ENCODE measurements at regions not wholly inside any gene's neighbourhood (a gene's known extent, or its start where the extent isn't known, plus 50 kb on each side); places are given as distances from the start of the nearest gene placed in this dataset.

DNA sequence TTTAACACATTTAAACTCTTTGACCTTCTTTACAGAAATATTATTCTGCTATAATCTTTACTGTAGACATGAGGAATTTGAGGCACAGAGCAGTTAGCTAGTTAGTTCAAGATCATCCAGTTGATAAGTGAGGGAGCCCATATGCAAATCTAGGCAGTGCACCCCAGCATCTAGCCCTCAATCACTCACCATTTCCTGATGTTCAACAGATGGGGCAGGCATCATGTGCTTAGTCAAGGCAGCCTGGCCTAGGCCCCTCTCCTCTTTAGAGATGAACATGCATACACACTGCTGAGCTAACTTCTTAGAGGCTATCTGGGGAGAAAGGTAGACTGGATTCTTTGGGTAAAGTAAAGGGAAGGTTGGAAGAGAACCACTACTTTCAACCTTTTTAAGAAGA lies 206.8 kb upstream of the SLC24A2 start:
- DNase-seq: no peak

DNA sequence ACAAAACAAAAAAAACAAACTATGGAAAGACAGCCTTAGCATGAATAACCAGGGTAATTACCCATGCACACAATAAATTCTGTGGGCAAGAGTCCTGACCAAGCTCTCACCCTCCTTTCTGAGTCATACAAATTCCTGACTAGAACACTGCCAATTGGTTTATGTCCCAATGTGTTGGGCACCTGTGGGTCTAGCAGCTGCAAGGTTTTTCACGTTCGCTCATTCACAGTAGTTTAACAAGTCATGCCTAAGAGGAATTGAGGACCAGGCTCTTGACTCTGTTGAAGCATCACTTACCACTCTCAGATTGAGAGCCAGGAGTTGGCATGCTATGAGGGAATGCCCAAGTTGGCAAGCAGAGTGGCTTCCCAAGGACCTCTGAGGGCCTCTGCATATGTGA lies 205.5 kb upstream of the SLC24A2 start:
- DNase-seq: no peak

DNA sequence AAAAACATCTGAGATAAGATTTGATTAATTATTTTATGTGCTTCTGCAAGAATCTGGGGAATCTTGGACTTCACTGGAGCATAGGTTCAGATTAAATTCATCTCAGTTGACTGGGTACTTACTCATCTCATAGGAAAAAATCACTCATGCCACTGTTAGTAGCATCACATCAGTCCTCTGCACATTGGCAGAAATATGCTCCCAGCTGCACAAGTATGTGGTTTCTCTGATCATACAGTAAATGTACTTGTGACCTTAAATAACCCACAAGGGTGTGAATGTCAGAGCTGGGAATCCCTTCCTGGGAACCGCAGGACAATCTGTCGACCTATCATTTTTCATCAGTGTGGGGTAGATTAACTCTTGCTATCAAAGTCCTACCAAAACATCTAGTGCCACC lies 203.7 kb upstream of the SLC24A2 start:
- DNase-seq: no peak

DNA sequence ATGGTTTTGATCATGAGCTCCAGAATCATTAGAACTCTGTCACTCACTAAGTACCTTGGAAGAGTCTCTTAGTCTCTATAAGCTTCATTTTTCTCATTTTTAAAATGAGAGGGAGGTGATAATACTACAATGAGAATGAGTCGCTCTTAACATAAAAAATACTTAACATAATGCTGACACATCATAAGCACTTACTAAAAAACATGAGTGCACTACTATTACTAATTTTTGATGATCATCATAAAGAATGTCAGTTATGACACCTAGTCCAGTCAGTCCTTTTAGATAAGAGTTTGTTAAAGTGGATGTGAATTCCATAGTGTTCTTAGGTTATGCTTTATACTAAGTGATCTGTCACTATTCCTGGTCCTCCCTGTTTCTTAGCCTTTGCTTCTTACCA lies 200.4 kb upstream of the SLC24A2 start:
- DNase-seq: no peak

DNA sequence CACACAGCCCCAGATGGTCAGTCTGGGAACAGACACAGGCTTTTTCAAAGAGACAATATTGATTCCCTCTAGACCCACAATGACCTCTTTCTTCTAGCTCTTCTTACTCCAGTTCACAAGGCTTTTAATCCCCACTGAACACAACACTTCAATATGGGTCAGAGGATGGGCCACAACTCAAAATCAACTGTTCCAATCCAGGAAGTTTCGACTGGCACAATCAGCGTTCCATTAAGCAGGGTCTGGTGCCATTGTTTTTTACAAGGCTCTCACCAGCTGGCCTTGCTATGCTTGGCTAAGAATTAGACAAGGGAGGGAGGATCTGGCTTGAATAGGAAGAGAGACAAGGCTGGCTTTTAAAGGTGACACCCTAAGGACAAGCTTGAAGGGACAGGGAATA lies 199.4 kb upstream of the SLC24A2 start:
- no peak for DNase-seq

DNA sequence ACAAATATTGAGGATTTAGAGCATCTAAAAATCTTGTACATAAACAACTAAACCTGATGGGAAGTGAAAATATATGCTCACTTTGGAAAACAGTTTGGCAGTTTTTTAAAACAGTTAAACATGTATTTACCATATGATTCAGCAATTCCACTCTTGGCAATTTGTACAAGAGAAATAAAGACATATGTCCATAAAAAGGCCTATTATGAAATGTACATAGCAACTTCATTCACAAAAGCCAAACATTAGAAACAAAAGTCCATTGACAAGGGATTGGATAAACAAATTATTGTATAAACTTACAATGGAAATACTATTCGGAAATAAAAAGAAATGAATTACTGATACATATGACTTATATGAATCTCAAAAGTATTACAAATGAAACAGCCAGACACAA lies 196.2 kb upstream of the SLC24A2 start:
- no peak for DNase-seq

DNA sequence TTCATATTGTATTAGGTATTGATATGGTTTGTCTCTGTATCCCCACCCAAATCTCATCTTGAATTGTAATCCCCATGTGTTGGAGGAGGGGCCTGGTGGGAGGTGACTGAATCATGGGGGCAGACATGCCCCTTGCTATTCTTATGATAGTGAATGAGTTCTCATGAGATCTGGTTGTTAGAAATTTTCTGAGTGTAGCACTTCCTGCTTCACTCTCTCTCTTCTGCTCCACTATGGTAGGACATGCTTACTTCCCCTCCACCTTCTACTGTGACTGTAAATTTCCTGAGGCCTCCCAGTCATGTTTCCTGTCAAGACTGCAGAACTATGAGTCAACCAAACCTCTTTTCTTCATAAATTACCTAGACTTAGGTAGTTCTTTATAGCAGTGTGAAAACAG lies 187.4 kb upstream of the SLC24A2 start:
- no peak for DNase-seq

DNA sequence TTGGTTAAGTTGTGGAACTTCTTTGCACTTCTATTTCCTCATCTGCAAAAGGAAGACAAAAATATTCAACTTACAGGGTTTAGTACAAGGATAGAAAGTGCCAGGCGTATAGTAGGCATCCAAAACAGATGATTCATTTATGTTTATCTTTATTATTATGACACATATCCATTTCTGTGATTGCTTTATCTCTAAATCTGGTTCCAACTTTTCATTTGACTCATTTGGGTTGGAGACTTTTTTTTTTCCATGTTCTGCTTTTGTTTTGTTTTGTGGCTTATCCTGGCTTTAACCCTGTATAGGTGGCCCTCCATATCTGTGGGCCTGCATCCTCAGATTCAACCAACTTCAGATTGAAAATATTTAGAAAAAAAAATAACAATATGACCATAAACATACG lies 186.7 kb upstream of the SLC24A2 start:
- DNase-seq: no peak

DNA sequence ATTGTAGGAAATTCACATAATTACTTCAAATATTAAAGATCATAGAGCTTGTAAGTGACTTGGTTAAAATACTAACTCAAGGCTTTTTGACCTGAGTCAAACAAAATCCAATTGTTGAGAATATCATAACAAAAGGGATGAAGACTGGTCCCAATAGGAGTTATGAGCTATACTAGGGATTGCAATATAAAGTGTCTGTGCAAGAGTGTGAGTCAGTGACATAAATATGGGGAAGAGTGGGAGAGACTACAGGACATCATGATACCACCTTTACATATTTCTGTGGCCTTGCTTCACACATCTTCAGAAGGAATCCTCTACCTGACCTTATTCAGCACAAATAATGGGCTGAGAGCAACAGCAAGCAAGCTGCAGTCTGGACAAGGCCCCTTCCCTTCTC lies 180.9 kb upstream of the SLC24A2 start:
- DNase-seq: no peak

DNA sequence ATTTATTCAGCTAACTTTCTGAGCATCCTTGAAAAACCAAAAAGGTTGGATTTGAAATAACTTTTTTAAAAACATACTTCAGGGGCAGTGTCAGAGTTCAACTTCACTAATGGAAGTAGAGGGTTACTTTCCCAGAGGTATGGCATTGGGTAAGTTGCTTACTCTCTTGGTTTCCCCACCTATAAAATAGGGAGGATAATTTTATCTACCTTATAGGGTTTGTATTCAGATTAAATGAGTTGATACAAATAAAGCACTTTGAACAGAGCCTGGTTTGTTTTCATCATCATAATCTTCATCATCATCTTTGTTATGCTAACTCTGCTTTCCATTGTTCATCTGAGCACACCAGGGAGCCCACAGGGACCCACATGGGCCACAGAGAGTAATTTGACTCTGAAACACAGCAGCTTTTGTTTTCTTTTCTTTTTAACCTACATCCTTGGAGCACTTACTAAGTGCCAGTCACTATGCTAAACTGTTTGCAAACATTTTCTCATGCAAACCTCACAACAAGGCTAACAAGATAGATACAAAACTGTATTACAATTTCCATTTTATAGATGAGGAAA lies 179.1 kb upstream of the SLC24A2 start:
- no peak for DNase-seq

DNA sequence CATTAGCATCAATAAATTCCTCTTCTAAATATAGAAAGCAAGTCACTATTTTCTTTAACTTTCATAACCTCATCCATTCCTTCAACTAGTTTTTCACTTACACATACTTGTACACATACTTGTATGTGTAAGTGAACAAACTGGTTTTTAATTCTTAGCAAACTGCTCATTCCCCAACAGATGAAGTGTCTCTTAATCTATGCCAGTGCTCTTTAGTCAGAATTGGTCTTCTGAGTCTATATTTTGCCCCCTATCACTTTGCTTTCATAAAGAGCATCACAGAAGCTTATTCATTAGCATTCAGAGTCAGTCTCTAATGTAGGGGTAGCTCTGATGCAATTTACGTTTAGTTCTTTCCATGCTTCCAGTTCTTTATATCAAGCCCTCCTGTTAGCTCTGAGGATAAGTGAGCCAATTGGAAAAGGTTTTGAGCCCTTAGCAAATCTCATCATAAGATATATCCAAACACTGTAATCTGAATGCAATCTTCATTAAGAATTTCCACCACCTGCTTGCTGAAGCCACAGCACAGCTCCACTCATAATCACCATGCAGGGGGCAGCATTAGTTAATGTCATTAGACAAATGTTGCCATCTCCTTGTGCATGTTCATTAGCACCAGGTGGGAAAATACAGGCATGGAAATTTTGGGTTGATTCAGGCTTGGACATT lies 178.5 kb upstream of the SLC24A2 start:
- DNase-seq: no peak

DNA sequence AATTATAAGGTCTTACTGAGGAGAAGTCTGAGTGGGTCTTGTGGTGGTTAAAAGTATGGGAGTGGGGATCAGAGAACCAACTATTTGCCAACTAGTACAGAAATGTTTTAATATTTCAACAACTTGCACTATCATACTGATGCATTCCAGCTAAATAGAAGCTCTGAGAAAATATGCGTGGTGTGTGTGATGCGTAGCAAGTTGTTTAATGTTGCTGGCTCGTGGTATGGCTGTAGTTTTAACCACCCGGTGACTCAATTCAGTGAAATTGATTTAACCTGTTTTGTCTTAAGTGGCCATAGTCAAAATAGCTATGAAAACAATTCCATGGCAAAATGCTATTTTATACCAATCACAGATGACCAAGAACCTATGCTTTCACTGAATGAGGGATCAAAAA lies 176.5 kb upstream of the SLC24A2 start:
- no peak for DNase-seq

DNA sequence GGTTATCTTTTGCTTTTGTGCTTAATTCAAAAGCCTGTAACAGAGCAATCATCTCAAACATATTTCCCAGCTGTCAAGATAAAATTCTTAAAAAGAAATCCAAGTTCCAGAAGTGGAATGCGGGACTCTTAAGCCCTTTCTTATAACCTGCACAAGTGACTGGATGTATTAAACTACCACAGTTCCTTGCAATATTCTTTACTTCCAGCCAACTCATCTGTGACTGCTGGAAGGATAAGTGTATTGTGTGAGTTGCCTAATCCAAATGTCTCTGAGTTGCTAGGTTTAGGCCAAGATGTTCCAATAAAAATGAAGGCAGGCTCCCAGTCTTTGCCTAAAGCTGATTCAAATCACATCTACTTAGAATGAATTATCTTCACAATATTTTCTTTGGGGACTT lies 159.2 kb upstream of the SLC24A2 start:
- no peak for DNase-seq

DNA sequence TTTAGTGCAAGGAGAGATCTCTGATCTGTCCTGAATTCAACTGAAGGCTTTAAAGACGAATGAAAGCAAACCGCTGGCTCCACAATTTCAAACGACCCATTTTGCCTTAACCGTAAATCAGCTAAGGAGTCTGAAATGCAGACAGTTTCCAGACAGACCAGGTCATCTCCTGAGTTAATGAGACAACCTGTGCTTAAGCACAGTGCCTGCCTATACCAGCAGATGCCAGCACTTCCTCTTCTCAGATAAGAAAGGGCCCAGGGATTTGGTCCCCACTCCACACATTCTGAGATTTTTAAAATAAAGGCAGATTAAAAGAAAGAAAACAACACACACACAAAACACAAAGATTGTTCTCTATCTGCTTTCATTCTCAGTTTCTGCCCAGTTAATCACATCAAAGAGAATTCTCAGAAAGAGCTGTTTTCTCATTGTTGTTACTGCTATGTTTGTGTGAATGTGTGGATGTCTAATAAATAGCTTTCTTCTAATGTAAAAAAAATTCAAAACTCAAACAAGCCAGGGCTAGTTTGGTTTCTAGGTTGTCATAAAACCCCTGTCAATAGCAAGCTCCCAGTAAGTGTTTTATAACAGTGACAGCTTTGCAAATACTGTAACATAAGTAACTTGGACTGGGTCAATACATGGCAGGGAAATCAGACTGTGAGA lies 157.7 kb upstream of the SLC24A2 start:
- no peak for DNase-seq

DNA sequence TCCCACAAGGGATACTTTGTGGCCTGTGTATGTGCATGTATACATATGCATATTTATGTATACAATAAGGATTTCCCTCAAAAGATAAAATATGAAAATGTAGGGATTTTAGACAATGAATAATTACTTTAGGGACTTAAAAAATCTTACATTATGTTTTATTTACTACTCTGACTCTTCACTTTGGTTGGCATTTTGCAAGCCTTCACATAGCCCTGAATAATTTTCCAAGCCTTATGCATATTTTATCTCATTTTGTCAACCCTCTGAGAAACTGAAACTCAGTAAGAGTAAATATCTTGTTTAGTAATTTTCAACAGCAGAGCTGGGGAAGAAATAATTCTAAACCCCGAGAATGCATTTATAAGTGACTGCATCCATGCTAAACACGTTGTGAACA lies 153.0 kb upstream of the SLC24A2 start:
- DNase-seq: no peak

DNA sequence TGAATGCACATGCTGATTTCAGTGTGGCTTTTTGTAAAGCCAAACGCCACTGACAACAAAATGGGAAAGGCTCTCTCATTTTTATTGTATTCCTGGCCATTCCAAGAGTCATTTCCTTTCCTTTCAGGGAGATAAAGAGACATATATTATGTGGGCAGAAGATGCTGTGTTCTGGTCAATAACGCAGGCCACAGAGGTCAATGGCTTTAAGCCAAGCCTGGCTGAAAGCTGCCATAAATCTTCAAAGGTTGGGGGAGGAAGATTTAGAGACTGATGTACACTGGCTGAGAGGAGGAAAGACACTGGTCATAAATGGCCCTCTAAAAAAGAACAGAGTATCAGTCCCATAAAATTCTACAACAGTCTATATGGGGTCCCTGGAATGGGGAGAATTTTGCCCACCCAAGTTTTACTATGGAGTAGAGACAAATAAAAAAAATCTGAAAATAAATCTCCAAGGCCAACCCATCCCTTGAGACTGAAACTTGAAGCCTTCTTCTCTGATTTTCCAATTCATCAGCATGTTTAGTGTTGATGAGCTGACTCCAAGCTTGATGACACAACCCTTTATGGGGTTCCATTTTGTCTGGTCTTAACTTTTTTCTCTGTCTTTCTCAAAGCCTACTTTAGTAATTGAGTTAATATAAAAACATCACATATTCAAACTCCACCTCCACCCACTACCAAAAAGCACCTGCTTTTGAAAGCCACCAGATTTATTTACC lies 152.1 kb upstream of the SLC24A2 start:
- DNase-seq: no peak

DNA sequence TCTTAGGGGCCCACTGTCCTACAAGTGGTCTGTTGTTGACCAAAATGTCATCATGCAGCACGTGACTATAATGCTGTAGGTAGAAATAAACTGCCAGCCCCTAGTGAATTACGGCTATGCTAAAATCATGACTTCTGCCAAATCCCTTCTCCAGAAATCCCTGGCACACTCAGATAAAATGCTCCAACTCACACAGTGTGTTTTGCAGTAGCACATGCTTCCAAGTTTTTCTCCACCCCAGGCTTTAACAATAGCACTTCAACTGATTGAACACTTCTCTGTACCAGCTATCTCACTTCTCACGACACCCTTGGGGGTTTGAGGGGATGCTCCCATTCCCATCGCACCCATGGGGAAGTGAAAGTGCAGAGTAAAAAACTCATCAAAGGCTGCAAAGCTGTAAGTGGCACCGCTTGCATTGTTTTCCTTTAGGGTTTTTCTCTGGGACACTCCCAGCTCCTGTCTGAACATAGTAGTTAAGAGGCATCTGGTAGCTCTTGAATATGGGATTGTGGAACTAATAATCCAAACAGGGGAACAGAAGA lies 151.0 kb upstream of the SLC24A2 start:
- peak; percentile 11 for DNase-seq

DNA sequence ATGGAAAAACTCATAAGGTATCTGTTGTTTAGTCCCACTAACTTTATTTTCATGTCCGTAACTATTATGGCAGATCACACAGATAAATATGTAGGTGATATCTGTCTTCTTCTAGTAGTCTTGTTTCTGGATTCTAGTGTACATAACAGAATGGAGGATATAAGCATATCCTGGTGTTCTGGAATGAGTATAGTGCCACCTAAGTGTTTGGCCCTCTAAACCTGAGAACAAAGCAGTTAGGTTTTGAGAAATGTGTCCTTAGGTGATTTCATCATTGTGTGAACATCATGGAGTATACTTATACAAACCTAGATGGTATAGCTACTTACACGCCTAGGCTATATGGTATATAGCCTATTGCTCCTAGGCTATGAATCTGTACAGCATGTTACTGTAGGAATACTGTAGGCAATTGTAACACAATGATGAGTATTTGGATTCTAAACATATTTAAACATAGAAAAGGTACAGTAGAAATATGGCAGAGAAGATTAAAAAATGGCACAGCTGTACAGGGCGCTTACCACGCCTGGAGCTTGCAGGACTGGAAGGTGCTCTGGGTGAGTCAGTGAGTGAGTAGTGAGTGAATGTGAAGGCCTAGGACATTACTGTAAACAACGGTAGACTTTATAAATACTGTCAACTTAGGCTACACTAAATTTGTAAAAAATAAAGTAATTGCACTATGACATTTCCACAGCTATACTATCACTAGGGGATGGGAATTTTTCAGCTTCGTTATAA lies 150.3 kb upstream of the SLC24A2 start:
- no peak for DNase-seq

DNA sequence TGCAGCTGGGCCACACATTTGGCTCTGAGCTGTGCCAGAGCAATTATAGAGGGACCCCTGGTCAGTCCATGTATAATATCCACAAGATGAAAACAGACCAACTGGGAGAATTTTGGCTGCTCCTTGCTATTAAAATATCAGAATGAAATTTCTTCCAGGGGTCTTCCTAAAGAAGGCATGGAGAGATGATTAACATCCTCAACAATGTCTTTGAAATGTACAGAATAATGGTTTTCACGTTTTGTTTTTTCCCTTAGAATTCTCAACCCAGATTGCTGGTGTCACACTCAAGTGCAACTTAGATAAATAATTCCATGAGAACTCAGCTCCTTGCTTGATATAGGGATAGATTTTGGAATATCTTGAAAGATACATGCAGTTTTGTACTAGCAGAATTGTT lies 148.3 kb upstream of the SLC24A2 start:
- no peak for DNase-seq

DNA sequence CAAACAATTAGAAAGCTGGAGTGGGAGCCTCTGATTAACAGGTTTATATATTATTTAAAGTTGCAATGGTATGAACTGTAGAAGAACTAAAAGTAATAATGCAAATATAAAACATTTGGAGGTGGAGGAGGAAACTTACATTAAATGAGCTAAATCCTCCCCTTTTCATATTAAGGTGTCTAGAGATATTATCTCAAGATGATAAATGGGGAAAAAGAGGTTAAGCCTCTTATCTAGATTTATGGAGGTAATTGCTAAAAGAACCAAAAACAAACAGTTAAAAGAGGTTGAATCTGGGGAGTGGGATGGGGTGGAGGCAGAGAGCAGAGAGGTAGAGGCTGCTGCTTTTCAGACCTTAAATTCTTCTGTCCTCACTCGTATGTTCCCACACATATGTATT lies 147.8 kb upstream of the SLC24A2 start:
- no peak for DNase-seq

DNA sequence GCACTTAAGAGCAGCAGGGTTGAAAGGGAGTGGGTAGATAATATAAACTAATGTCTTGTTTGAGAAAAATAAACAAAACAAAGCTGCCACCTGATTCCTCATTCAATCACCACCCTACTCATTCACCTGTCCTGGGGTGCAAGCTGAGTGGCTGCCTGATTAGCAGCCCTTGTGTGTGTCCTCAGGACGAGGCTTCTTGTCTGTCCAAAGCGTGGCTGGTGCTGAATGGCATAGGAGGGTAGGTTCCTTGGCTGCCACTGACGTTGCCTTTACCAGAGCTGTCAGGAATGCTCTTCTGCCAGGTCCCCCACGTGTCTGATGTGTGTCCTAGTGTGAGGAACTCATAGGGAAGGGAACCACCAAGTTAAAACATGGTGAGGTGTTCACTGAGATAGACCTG lies 146.6 kb upstream of the SLC24A2 start:
- no peak for DNase-seq

DNA sequence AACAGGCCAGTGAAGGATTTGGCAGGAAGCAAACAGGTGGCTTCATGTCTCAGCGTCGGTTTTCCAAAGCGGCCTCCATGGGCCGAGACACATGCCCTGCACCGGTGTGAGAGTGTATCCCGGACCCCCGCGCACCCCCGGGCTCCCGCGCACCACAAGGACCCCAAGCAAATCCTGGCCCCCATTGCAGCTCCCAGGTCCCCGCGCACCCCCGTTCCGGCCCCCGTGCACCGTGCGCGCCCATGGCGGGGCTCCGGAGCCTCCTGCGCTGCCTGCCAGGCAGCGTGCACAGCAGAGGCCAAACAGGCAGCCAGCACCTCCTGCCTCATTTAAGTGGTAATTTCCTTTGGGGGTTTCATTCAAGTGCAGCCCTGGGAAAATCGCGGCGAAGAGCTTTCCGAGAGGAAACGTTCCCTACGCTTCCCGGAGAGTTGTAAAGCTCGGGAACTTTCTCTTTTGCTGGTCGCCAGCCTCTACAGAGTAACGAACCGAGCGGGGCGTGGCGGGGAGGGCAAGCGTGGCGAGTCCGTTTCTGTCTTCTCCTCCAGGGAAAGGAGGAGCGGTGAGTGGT lies 145.5 kb upstream of the SLC24A2 start:
- peak; percentile 8 for DNase-seq
